LNCAP (cell line): ENCODE measurements at regions not wholly inside any gene's neighbourhood (a gene's known extent, or its start where the extent isn't known, plus 50 kb on each side); places are given as distances from the start of the nearest gene placed in this dataset.

Experiments
- TF ChIP-seq, protein P1 (sequence below): fragments of 450-650 bp; IDR thresholded peaks from 2 replicates; pipeline ENCODE4 v1.5.1; 2017; ENCODE audit warnings: mild to moderate bottlenecking

DNA sequence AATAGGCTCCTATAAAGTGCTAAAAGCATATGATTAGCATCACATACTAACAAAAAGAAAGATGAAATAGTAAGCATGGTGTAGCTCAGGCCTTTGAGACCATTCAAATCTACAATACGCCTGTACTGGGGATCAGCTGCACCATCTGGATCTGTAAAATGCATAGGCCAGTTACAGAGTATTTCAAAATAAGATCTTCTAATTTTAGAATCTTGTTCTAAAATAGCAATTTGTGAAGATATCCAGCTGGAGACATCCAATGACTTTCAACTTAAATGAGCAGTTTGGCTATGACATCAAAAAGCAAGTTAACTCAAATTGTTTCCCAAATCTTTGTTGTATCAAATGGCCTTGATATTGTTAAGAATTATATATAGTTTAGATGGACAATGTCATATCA lies 386.3 kb downstream of the MRPS30 start:
- TF ChIP-seq, protein P1, sequence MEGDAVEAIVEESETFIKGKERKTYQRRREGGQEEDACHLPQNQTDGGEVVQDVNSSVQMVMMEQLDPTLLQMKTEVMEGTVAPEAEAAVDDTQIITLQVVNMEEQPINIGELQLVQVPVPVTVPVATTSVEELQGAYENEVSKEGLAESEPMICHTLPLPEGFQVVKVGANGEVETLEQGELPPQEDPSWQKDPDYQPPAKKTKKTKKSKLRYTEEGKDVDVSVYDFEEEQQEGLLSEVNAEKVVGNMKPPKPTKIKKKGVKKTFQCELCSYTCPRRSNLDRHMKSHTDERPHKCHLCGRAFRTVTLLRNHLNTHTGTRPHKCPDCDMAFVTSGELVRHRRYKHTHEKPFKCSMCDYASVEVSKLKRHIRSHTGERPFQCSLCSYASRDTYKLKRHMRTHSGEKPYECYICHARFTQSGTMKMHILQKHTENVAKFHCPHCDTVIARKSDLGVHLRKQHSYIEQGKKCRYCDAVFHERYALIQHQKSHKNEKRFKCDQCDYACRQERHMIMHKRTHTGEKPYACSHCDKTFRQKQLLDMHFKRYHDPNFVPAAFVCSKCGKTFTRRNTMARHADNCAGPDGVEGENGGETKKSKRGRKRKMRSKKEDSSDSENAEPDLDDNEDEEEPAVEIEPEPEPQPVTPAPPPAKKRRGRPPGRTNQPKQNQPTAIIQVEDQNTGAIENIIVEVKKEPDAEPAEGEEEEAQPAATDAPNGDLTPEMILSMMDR = no peak
